HCT116 (cell line): ENCODE measurements at regions not wholly inside any gene's neighbourhood (a gene's known extent, or its start where the extent isn't known, plus 50 kb on each side); places are given as distances from the start of the nearest gene placed in this dataset.

ENCODE experiments used
- ATAC-seq: fragments of 200-7000 bp; cut with Tn5 transposase; 2 replicates; pipeline ENCODE4 v1.9.1; 2020; ENCODE audit warnings: mild to moderate bottlenecking, moderate library complexity
- BruUV-seq: library from RNA; stranded (reverse); fragments of 400-500 nt; replicated peaks from 2 replicates; lab custom pipeline; 2021; lab: Mats Ljungman, UMichigan
- CTCF ChIA-PET: fragments of 300-600 bp; sonication (Branson Sonifier 250); formaldehyde crosslinking; loops from one replicate; lab custom pipeline; 2021; ENCODE audit warnings: antibody characterized with exemption; lab: Charles Lee
- POLR2A ChIA-PET: fragments of 300-600, 350-600 bp; sonication (Branson Sonifier 250); formaldehyde crosslinking; loops from one replicate; lab custom pipeline; 2021; ENCODE audit warnings: antibody characterized with exemption; lab: Charles Lee
- RAD21 ChIA-PET, 2 experiments: fragments of 300-600 bp; sonication (Branson Sonifier 250); formaldehyde crosslinking; loops; one replicate each; lab custom pipeline; 2023; ENCODE audit warnings: low total read pairs in 2 of 2; ENCODE audit not compliant: uncharacterized antibody in 2 of 2, unreplicated experiment in 2 of 2, low non-redundant PET in 1 of 2; lab: Charles Lee
- DNase-seq: peaks from one replicate; pipeline ENCODE4 v3.0.0-alpha.2; 2010; ENCODE audit warnings: low read depth, low spot score
- H2AFZ ChIP-seq: fragments of 200-600 bp; shearing (Covaris generic), sonication (generic); 2 replicates; pipeline ENCODE4 v1.6.1; 2017; ENCODE audit warnings: low read depth, mixed run types, mixed read lengths, antibody characterized with exemption, low read length; ENCODE audit not compliant: poor library complexity, severe bottlenecking
- H3K27ac ChIP-seq: 2 replicates; pipeline ENCODE4 v1.5.1; 2012; ENCODE audit warnings: low read depth, low read length
- H3K27me3 ChIP-seq: fragments of 200-600 bp; sonication (generic); 2 replicates; pipeline ENCODE4 v1.6.1; 2016; ENCODE audit warnings: mixed run types, low read length, mixed read lengths; ENCODE audit not compliant: insufficient read depth
- H3K36me3 ChIP-seq, 2 experiments: fragments of 200-500 bp in 1 of 2; fragments of 200-600 bp in 1 of 2; sonication (Bioruptor generic) in 1 of 2; sonication (generic) in 1 of 2; 2 replicates each; pipeline versions ENCODE4 v1.5.1 to v1.6.1; 2014 to 2016; ENCODE audit warnings: low read length in 2 of 2, inconsistent platforms in 1 of 2, mixed read lengths in 1 of 2, mixed run types in 1 of 2; ENCODE audit not compliant: insufficient read depth in 2 of 2, control insufficient read depth in 1 of 2
- H3K4me1 ChIP-seq, 2 experiments: fragments of 200-600 bp in 1 of 2; sonication (generic) in 1 of 2; 2 replicates each; pipeline versions ENCODE4 v1.5.1 to v1.6.1; 2012 to 2017; ENCODE audit warnings: low read length in 2 of 2, inconsistent platforms in 1 of 2, mild to moderate bottlenecking in 1 of 2, mixed read lengths in 1 of 2, mixed run types in 1 of 2, moderate library complexity in 1 of 2; ENCODE audit not compliant: insufficient read depth in 2 of 2, control insufficient read depth in 1 of 2
- H3K4me2 ChIP-seq: fragments of 200-600 bp; sonication (generic); 2 replicates; pipeline ENCODE4 v1.6.1; 2017; ENCODE audit warnings: mixed run types, low read length, mixed read lengths
- H3K4me3 ChIP-seq, 2 experiments: fragments of 200-600 bp in 1 of 2; sonication (generic) in 1 of 2; replicated peaks in 1 of 2; 2 replicates each; pipeline ENCODE4 v1.5.1; 2011 to 2016; ENCODE audit warnings: low read length in 2 of 2, control low read depth in 1 of 2, low read depth in 1 of 2, mild to moderate bottlenecking in 1 of 2, mixed read lengths in 1 of 2, mixed run types in 1 of 2
- H3K79me2 ChIP-seq: fragments of 200-600 bp; sonication (generic); 2 replicates; pipeline ENCODE4 v1.6.1; 2017; ENCODE audit warnings: mild to moderate bottlenecking, mixed run types, low read length, moderate library complexity, mixed read lengths; ENCODE audit not compliant: insufficient read depth
- H3K9ac ChIP-seq: fragments of 200-600 bp; sonication (generic); 2 replicates; pipeline ENCODE4 v1.6.1; 2016; ENCODE audit warnings: low read length, mixed read lengths
- H3K9me2 ChIP-seq: fragments of 200-600 bp; sonication (generic), shearing (Covaris generic); 2 replicates; pipeline ENCODE4 v1.6.1; 2017; ENCODE audit warnings: mixed run types, mild to moderate bottlenecking, moderate library complexity; ENCODE audit not compliant: insufficient read depth
- H3K9me3 ChIP-seq, 2 experiments: fragments of 200-500 bp in 1 of 2; fragments of 200-600 bp in 1 of 2; sonication (Bioruptor generic) in 1 of 2; sonication (generic) in 1 of 2; 2 replicates each; pipeline ENCODE4 v1.6.1; 2014 to 2017; ENCODE audit warnings: low read length in 2 of 2, mixed read lengths in 2 of 2, inconsistent platforms in 1 of 2, low read depth in 1 of 2, mild to moderate bottlenecking in 1 of 2, mixed run types in 1 of 2, moderate library complexity in 1 of 2; ENCODE audit not compliant: control insufficient read depth in 1 of 2, insufficient read depth in 1 of 2
- H4K20me1 ChIP-seq: fragments of 200-600 bp; sonication (generic), shearing (Covaris generic); 2 replicates; pipeline ENCODE4 v1.6.1; 2017; ENCODE audit warnings: mixed run types, mild to moderate bottlenecking, moderate library complexity; ENCODE audit not compliant: insufficient read depth
- CBX3 ChIP-seq: IDR thresholded peaks from 2 replicates; pipeline ENCODE4 v1.6.1; 2012; ENCODE audit warnings: low read depth
- CEBPB ChIP-seq: IDR thresholded peaks from 2 replicates; pipeline ENCODE4 v1.6.1; 2012; ENCODE audit warnings: low read depth
- CTCF ChIP-seq, 3 experiments: fragments of 200-600 bp in 1 of 3; sonication (generic) in 1 of 3; IDR thresholded peaks in 2 of 3; conservative IDR thresholded peaks in 1 of 3; 2 replicates each; pipeline ENCODE4 v1.5.1; 2012 to 2017; ENCODE audit warnings: low read depth in 2 of 3, low read length in 2 of 3, antibody characterized with exemption in 1 of 3, borderline replicate concordance in 1 of 3, control low read depth in 1 of 3, mild to moderate bottlenecking in 1 of 3, mixed read lengths in 1 of 3, mixed run types in 1 of 3, moderate library complexity in 1 of 3; ENCODE audit not compliant: insufficient read depth in 1 of 3
- EGR1 ChIP-seq: IDR thresholded peaks from 2 replicates; pipeline ENCODE4 v1.6.1; 2012; ENCODE audit warnings: low read depth
- EZH2phosphoT487 ChIP-seq: fragments of 200-600 bp; IDR thresholded peaks from 2 replicates; pipeline ENCODE4 v1.6.1; 2018; ENCODE audit warnings: antibody characterized with exemption, borderline replicate concordance
- FOSL1 ChIP-seq: IDR thresholded peaks from 2 replicates; pipeline ENCODE4 v1.6.1; 2012; ENCODE audit warnings: low read depth
- JUND ChIP-seq: IDR thresholded peaks from 2 replicates; pipeline ENCODE4 v1.6.1; 2012
- MAX ChIP-seq: IDR thresholded peaks from 2 replicates; pipeline ENCODE4 v1.6.1; 2012
- POLR2A ChIP-seq: IDR thresholded peaks from 2 replicates; pipeline ENCODE4 v1.7.0; 2011; ENCODE audit warnings: borderline replicate concordance; ENCODE audit not compliant: insufficient read depth, insufficient read length; ENCODE audit errors: extremely low read depth
- POLR2AphosphoS5 ChIP-seq: IDR thresholded peaks from 2 replicates; pipeline ENCODE4 v1.6.1; 2011; ENCODE audit warnings: mild to moderate bottlenecking, low read depth, low read length, moderate library complexity
- RAD21 ChIP-seq: IDR thresholded peaks from 2 replicates; pipeline ENCODE4 v1.6.1; 2012; ENCODE audit warnings: low read depth, mild to moderate bottlenecking
- REST ChIP-seq: IDR thresholded peaks from 2 replicates; pipeline ENCODE4 v1.6.1; 2012; ENCODE audit warnings: low read depth
- SIN3A ChIP-seq: IDR thresholded peaks from 2 replicates; pipeline ENCODE4 v1.6.1; 2012; ENCODE audit warnings: low read depth
- SP1 ChIP-seq: IDR thresholded peaks from 2 replicates; pipeline ENCODE4 v1.6.1; 2012; ENCODE audit warnings: low read depth
- SRF ChIP-seq: IDR thresholded peaks from 2 replicates; pipeline ENCODE4 v1.6.1; 2012; ENCODE audit warnings: low read depth
- TCF7L2 ChIP-seq: IDR thresholded peaks from 2 replicates; pipeline ENCODE4 v1.7.0; 2011; ENCODE audit warnings: borderline replicate concordance, inconsistent platforms; ENCODE audit not compliant: insufficient read depth, insufficient read length; ENCODE audit errors: extremely low read depth
- ZBTB33 ChIP-seq: IDR thresholded peaks from 2 replicates; pipeline ENCODE4 v1.6.1; 2011; ENCODE audit warnings: mild to moderate bottlenecking, low read length, moderate library complexity; ENCODE audit not compliant: insufficient replicate concordance; ENCODE audit errors: extremely low read depth
- ZFX ChIP-seq: fragments of 450-650 bp; IDR thresholded peaks from 2 replicates; pipeline ENCODE4 v1.6.1; 2017
- ZNF274 ChIP-seq: fragments of 200-500 bp; sonication (Bioruptor generic); IDR thresholded peaks from 2 replicates; pipeline ENCODE4 v1.6.1; 2014; ENCODE audit warnings: mild to moderate bottlenecking, low read depth, low read length, inconsistent platforms
- intact Hi-C: fragments of 100-400 bp; cut with micrococcal nuclease; formaldehyde crosslinking; loops from 2 replicates; pipeline ENCODE4 v1.10.0; 2022

GRCh38 chr16:55240888-55241287, 83.1 kb upstream of the IRX6 start:
- Histone ChIP-seq H3K4me1 (no peaks in the 10 kb centered on the region), H3K4me2 (no peak overlapping the region), H3K9ac (no peak overlapping the region), H3K36me3 (no peaks in the 10 kb centered on the region), H4K20me1 (no peaks in the 10 kb centered on the region), H3K27ac (no peak overlapping the region), H2AFZ (no peak overlapping the region), H3K27me3 (peaks cover 12% of the 10 kb centered on the region; the same call in 1 of the 2 replicates), H3K4me3 (no peak overlapping the region), H3K9me2 (no peaks in the 10 kb centered on the region), H3K9me3 (no peaks in the 10 kb centered on the region), H3K79me2 (no peaks in the 10 kb centered on the region)
- POLR2A ChIA-PET = no interaction called here
- CTCF ChIA-PET = no interaction called here
- RAD21 ChIA-PET = interaction anchor here in 1 of 2 experiments (0.6 kb wide), 1 partner anchor 155 kb away, joined by 3 read pairs; no protein-coding TSS in a partner anchor
- ATAC-seq = no peak
- no TSS peak for BruUV-seq
- intact Hi-C loops = no loop called here
- TF ChIP-seq EGR1 (no peak), FOSL1 (no peak), POLR2A (no peak), CTCF (IDR thresholded peaks at IDR 0.05 in 2 of 3, conservative IDR thresholded peaks at IDR 0.05 in 1 of 3; ENCODE audit: borderline replicate concordance in 1 of 3, insufficient read depth in 1 of 3, low read depth in 2 of 3, low read length in 2 of 3) (no peak), SIN3A (no peak), ZFX (no peak), JUND (no peak), POLR2AphosphoS5 (no peak), RAD21 (no peak), MAX (no peak), SP1 (no peak), CEBPB (no peak), CBX3 (no peak), SRF (no peak), EZH2phosphoT487 (no peak), ZNF274 (no peak), REST (no peak), ZBTB33 (no peak), TCF7L2 (no peak)
- DNase-seq = no peak
